Erythroblast (primary cell): ENCODE measurements at regions not wholly inside any gene's neighbourhood (a gene's known extent, or its start where the extent isn't known, plus 50 kb on each side); places are given as distances from the start of the nearest gene placed in this dataset.
"Not testable (repeated sequence)": the region's sequence is repeated elsewhere in the genome, so short reads cannot be mapped to it uniquely, and the experiment has no call there.

ENCODE experiments used
- DNase-seq, 2 experiments: peaks; one replicate each; lab custom pipeline; 2025; lab: John Stamatoyannopoulos, UW
- GATA1 ChIP-seq: IDR thresholded peaks from 2 replicates; pipeline ENCODE4 v1.6.1; 2011; ENCODE audit warnings: low read depth, mild to moderate bottlenecking, control low read depth, low read length, moderate library complexity
- POLR2A ChIP-seq: IDR thresholded peaks from 2 replicates; pipeline ENCODE4 v1.6.1; 2011; ENCODE audit warnings: mild to moderate bottlenecking, low read length

GRCh38 chr10:114708084-114708483 lies 50.0 kb upstream of the ABLIM1 start:
- TF ChIP-seq POLR2A (no peak), GATA1 (no peak)
- DNase-seq = no peak

- no peak for TF ChIP-seq POLR2A
- no peak for TF ChIP-seq GATA1
- DNase-seq = no peak
These were observed 50.8 kb upstream of the ABLIM1 start for GRCh38 chr10:114708717-114709335.

GRCh38 chr10:114709984-114710383 lies 51.9 kb upstream of the ABLIM1 start:
- DNase-seq = no peak
- TF ChIP-seq POLR2A (no peak), GATA1 (no peak)

GRCh38 chr10:114711176-114711868 lies 53.2 kb upstream of the ABLIM1 start:
- DNase-seq = no peak

GRCh38 chr10:114711869-114712250 lies 53.8 kb upstream of the ABLIM1 start:
- TF ChIP-seq GATA1 = no peak
- TF ChIP-seq POLR2A = no peak
- DNase-seq = no peak

More at GRCh38 chr10:114711176-114711868, 53.2 kb upstream of the ABLIM1 start:
- no peak for TF ChIP-seq GATA1
- no peak for TF ChIP-seq POLR2A

GRCh38 chr10:114713525-114714090 lies 55.5 kb upstream of the ABLIM1 start:
- TF ChIP-seq POLR2A (no peak), GATA1 (no peak)
- no peak for DNase-seq

- TF ChIP-seq GATA1 (no peak), POLR2A (no peak)
These were observed 56.2 kb upstream of the ABLIM1 start for GRCh38 chr10:114714281-114714741.

GRCh38 chr10:114715171-114715670 lies 57.1 kb upstream of the ABLIM1 start:
- no peak for TF ChIP-seq GATA1
- no peak for TF ChIP-seq POLR2A
- DNase-seq = no peak

More at GRCh38 chr10:114714281-114714741, 56.2 kb upstream of the ABLIM1 start:
- no peak for DNase-seq

GRCh38 chr10:114716811-114717404 lies 58.8 kb upstream of the ABLIM1 start:
- TF ChIP-seq GATA1 = no peak
- TF ChIP-seq POLR2A = no peak
- DNase-seq = no peak

- DNase-seq = not testable (repeated sequence)
These were observed 59.8 kb upstream of the ABLIM1 start for GRCh38 chr10:114717881-114718280.

- DNase-seq = no peak
- no peak for TF ChIP-seq POLR2A
- no peak for TF ChIP-seq GATA1
These were observed 60.3 kb upstream of the ABLIM1 start for GRCh38 chr10:114718374-114718773.

GRCh38 chr10:114719311-114719710 lies 61.2 kb upstream of the ABLIM1 start:
- TF ChIP-seq POLR2A = no peak
- TF ChIP-seq GATA1 = no peak
- no peak for DNase-seq

- not testable (repeated sequence) for DNase-seq
These were observed 61.9 kb upstream of the ABLIM1 start for GRCh38 chr10:114720023-114720422.
